Adipocyte (in vitro differentiated cells): ENCODE measurements at regions not wholly inside any gene's neighbourhood (a gene's known extent, or its start where the extent isn't known, plus 50 kb on each side); places are given as distances from the start of the nearest gene placed in this dataset.

Experiments
- DNase-seq: peaks from one replicate; pipeline ENCODE4 v3.0.0-alpha.2; 2015; ENCODE audit warnings: low read depth
- H3K27me3 ChIP-seq: replicated peaks from 2 replicates; pipeline ENCODE4 v1.7.0; 2013; ENCODE audit warnings: mild to moderate bottlenecking, low read length, moderate library complexity; ENCODE audit not compliant: control insufficient read depth, insufficient read depth
- H3K36me3 ChIP-seq: 2 replicates; pipeline ENCODE4 v1.7.0; 2013; ENCODE audit warnings: low read length, mild to moderate bottlenecking, moderate library complexity; ENCODE audit not compliant: control insufficient read depth, insufficient read depth, severe bottlenecking
- H3K4me1 ChIP-seq: 2 replicates; pipeline ENCODE4 v1.7.0; 2013; ENCODE audit warnings: mild to moderate bottlenecking, low read length, moderate library complexity; ENCODE audit not compliant: control insufficient read depth, insufficient read depth
- H3K4me3 ChIP-seq: 2 replicates; pipeline ENCODE4 v1.7.0; 2013; ENCODE audit warnings: mild to moderate bottlenecking, low read length, moderate library complexity
- H3K9ac ChIP-seq: 2 replicates; pipeline ENCODE4 v1.7.0; 2013; ENCODE audit warnings: mild to moderate bottlenecking, low read length, moderate library complexity
- H3K9me3 ChIP-seq: 2 replicates; pipeline ENCODE4 v1.7.0; 2013; ENCODE audit warnings: mild to moderate bottlenecking, low read length, moderate library complexity; ENCODE audit not compliant: control insufficient read depth

DNA sequence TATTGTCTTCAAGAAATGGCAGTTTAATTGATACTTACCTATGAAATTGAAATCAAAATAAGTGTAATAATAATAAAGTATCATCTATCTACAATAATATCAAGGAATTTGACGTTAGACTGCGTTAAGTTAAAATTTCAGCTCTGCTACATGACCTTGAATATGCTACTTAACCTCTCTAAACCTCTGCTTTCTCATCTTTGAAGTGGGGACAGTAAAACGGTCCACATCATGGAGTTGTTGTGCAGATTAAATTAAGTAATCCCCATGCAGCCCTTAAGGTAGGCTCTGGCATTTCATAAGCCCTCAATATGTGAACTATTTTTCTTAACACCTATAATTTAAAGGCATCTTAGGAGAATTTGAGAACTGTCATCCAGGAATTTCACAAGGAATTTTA is 252.4 kb upstream of the PHF14 start:
- no peak for DNase-seq
- H3K9ac ChIP-seq = no peak overlapping the region

DNA sequence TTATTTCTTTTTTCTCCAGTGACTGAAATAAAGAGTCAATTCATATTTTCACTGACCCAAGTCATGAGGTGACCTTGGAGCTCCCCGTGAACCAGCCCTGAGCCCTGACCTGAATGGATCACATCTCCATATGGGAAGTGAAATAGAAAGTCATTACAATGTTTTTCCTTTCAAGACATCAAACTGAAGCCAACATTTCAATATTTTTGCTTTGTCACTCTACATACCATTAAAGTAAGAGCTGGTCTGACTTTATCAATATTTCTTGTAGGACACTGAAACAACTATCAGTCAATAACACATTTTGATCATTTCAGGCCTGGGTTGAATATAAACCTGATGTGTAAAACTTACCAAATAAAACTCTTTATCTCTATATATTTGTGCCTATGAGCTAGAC is 249.8 kb upstream of the PHF14 start:
- Histone ChIP-seq H3K4me1 (no peaks in the 10 kb centered on the region), H3K4me3 (no peak overlapping the region), H3K36me3 (no peaks in the 10 kb centered on the region), H3K9ac (no peak overlapping the region), H3K9me3 (no peaks in the 10 kb centered on the region), H3K27me3 (no peaks in the 10 kb centered on the region)
- no peak for DNase-seq

More for the DNA sequence above, 252.4 kb upstream of the PHF14 start:
- Histone ChIP-seq H3K4me1 (no peaks in the 10 kb centered on the region), H3K9me3 (no peaks in the 10 kb centered on the region), H3K4me3 (no peak overlapping the region), H3K36me3 (no peaks in the 10 kb centered on the region), H3K27me3 (no peaks in the 10 kb centered on the region)

DNA sequence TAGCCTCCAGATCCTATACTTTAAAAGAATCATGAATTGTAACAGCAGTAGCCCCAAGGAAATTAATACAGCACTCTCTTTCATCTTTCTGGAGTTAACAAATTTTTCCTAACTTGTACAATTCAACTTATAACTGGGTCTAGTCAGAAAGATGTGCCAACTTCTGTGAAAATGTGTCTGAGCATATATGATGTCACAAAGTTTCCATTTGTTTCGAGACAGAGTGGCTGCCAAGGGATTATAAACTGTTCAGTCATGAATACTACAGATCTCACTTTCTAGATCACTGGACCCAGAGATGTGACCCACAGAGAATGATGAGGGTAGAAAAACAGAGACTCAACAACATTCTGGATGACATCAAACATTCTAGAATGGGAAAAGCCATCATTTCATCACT is 249.2 kb upstream of the PHF14 start:
- no peaks in the 10 kb centered on the region for H3K27me3 ChIP-seq
- no peak overlapping the region for H3K4me3 ChIP-seq
- H3K36me3 ChIP-seq = no peaks in the 10 kb centered on the region
- no peak overlapping the region for H3K9ac ChIP-seq
- no peaks in the 10 kb centered on the region for H3K9me3 ChIP-seq
- no peaks in the 10 kb centered on the region for H3K4me1 ChIP-seq
- no peak for DNase-seq

DNA sequence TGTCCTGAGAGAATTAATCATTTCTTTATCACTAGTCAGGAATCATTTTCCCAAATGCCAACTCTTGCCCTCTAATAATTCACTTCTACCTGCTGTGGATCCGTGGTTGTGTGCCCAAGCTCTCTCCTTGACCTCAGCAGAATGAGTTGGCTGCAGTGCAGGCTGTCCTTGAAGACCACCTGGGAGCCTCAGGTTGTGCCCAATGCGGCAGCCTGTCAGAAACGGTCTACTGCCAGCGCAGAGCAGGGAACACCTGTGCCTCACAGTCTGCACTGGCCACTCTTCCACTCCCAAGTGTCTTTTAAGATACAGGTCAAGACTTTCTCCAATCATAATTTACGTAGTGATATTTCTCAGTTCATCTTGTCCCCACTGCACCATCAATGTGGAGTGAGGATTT is 246.0 kb upstream of the PHF14 start:
- H3K9ac ChIP-seq = no peak overlapping the region
- no peak overlapping the region for H3K4me3 ChIP-seq
- H3K4me1 ChIP-seq = no peaks in the 10 kb centered on the region
- no peak for DNase-seq
- no peaks in the 10 kb centered on the region for H3K36me3 ChIP-seq
- H3K27me3 ChIP-seq = no peaks in the 10 kb centered on the region
- peaks cover 2% of the 10 kb centered on the region for H3K9me3 ChIP-seq

GRCh38 chr7:10731253-10731773 is 242.4 kb upstream of the PHF14 start:
- H3K9ac ChIP-seq = no peak overlapping the region
- H3K9me3 ChIP-seq = peaks cover 5% of the 10 kb centered on the region
- no peaks in the 10 kb centered on the region for H3K27me3 ChIP-seq
- no peaks in the 10 kb centered on the region for H3K36me3 ChIP-seq
- no peaks in the 10 kb centered on the region for H3K4me1 ChIP-seq
- DNase-seq = no peak
- no peak overlapping the region for H3K4me3 ChIP-seq

DNA sequence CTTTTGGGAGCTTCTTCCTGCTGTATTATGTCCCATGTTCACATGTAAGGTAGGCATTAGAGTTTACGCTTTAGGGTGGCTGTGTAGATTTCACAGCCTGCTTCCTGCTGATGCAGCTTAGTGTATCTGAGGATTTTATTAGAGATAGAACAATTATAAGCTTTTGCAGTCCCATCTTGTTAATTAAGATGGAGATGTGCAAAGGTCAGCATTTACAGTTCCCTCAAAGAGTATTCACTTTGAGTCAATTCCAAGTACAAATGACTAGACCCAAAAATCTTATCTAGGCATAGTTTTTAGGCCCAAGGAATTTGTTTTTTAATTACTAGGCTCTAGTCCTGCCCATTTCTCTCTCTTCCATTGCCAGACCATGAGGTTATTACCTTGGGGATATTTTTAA is 239.9 kb upstream of the PHF14 start:
- H3K36me3 ChIP-seq = no peaks in the 10 kb centered on the region
- DNase-seq = no peak
- peaks cover 5% of the 10 kb centered on the region for H3K9me3 ChIP-seq
- H3K27me3 ChIP-seq = no peaks in the 10 kb centered on the region
- H3K9ac ChIP-seq = no peak overlapping the region
- no peaks in the 10 kb centered on the region for H3K4me1 ChIP-seq
- H3K4me3 ChIP-seq = no peak overlapping the region

- H3K9me3 ChIP-seq = peaks cover 5% of the 10 kb centered on the region
- H3K36me3 ChIP-seq = no peaks in the 10 kb centered on the region
- H3K27me3 ChIP-seq = no peaks in the 10 kb centered on the region
- no peak for DNase-seq
- no peaks in the 10 kb centered on the region for H3K4me1 ChIP-seq
- no peak overlapping the region for H3K4me3 ChIP-seq
- no peak overlapping the region for H3K9ac ChIP-seq
Observed at GRCh38 chr7:10734595-10734994, 239.1 kb upstream of the PHF14 start.

- H3K27me3 ChIP-seq = no peaks in the 10 kb centered on the region
- H3K4me3 ChIP-seq = no peak overlapping the region
- H3K9ac ChIP-seq = no peak overlapping the region
- DNase-seq = no peak
- H3K9me3 ChIP-seq = no peaks in the 10 kb centered on the region
- H3K4me1 ChIP-seq = no peaks in the 10 kb centered on the region
- H3K36me3 ChIP-seq = no peaks in the 10 kb centered on the region
Observed at GRCh38 chr7:10739401-10739800, 234.3 kb upstream of the PHF14 start.

GRCh38 chr7:10740805-10741204 is 232.9 kb upstream of the PHF14 start:
- Histone ChIP-seq H3K9ac (no peak overlapping the region), H3K4me1 (no peaks in the 10 kb centered on the region), H3K27me3 (no peaks in the 10 kb centered on the region), H3K4me3 (no peak overlapping the region), H3K9me3 (no peaks in the 10 kb centered on the region), H3K36me3 (no peaks in the 10 kb centered on the region)
- no peak for DNase-seq

- DNase-seq = no peak
- Histone ChIP-seq H3K4me1 (no peaks in the 10 kb centered on the region), H3K27me3 (no peaks in the 10 kb centered on the region), H3K9me3 (peaks cover 27% of the 10 kb centered on the region), H3K4me3 (no peak overlapping the region), H3K9ac (no peak overlapping the region), H3K36me3 (no peaks in the 10 kb centered on the region)
Observed at GRCh38 chr7:10756981-10757380, 216.7 kb upstream of the PHF14 start.

DNA sequence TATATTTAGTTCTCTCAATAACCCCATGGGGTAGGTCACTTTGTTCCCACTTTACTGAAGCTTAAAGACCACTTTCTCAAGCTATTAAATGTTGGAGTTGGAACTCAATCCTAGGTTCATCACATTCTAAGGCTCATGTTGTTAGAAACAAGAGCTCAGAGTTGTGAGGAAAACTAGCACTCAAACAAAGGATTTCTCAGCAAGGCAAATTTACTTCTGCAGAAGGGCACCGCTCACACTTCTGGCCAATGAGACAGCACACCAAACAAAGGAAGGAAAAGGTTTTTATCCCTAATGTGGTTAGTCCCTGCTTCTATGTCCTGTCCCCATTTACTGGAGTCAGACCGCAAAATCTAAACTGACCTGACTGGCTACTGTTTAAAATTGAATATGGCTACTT is 214.6 kb upstream of the PHF14 start:
- H3K4me3 ChIP-seq = no peak overlapping the region
- no peaks in the 10 kb centered on the region for H3K27me3 ChIP-seq
- H3K4me1 ChIP-seq = no peaks in the 10 kb centered on the region
- no peak for DNase-seq
- no peaks in the 10 kb centered on the region for H3K36me3 ChIP-seq
- H3K9ac ChIP-seq = no peak overlapping the region
- H3K9me3 ChIP-seq = peaks cover 27% of the 10 kb centered on the region

GRCh38 chr7:10767771-10768170 is 205.9 kb upstream of the PHF14 start:
- Histone ChIP-seq H3K27me3 (no peaks in the 10 kb centered on the region), H3K36me3 (no peaks in the 10 kb centered on the region), H3K9ac (no peak overlapping the region), H3K9me3 (no peaks in the 10 kb centered on the region), H3K4me1 (no peaks in the 10 kb centered on the region), H3K4me3 (no peak overlapping the region)
- no peak for DNase-seq
